ENCODE measurements at regions not wholly inside any gene's neighbourhood (a gene's known extent, or its start where the extent isn't known, plus 50 kb on each side); places are given as distances from the start of the nearest gene placed in this dataset.
A peak's percentile ranks its signal among the peaks of the same experiment; 100 is the strongest.

DNA sequence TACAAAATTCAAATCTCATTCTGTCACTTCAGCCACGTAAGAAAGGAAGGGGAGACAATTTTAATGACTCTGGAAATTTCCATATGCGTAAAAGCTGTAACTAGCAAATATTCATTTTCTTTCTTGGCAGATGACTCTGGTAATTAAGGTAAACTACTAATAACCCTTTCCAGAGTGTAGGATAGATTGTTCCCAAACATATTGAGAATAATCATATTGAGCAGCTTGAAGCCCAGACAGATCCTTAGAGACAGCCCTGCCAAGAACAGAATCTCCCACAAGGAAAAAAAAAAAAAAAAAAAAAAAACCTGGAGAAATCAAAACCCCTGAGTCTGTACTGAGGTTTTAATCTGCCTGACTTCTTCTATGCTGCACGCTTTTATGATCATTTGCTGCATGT, 163.6 kb upstream of the TMPO start:
- 82 to 83% methylated on average over 3 of the region's 3 CpGs for WGBS, 2 donors

DNA sequence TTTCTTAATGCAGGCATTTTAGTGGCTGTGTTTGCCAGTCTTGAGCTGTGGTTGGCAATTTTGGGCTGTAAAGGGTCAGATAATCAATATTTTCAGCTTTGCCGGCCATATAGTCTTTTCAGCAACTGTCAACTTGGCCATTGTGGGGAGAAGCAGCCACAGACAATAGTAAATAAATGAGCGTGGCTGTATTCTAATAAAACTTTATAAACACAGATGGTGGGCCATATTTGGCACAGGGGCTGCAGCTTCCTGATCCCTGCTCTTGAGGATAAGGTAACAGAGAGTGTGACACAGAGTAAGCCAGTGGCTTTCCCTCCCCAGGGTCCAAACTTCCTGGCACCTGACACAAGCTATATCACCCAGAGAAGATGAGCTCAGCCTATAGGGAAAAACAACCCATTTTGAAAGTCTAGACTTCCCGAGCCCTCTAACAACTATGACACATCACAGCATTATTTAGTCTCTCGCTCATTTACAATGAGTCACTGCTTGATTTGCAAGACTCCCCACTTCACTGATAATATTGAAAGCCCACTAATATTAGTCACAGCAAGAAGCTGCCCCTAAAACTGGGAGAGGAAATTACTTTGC, 163.1 kb upstream of the TMPO start:
- TF ChIP-seq, protein P1, sequence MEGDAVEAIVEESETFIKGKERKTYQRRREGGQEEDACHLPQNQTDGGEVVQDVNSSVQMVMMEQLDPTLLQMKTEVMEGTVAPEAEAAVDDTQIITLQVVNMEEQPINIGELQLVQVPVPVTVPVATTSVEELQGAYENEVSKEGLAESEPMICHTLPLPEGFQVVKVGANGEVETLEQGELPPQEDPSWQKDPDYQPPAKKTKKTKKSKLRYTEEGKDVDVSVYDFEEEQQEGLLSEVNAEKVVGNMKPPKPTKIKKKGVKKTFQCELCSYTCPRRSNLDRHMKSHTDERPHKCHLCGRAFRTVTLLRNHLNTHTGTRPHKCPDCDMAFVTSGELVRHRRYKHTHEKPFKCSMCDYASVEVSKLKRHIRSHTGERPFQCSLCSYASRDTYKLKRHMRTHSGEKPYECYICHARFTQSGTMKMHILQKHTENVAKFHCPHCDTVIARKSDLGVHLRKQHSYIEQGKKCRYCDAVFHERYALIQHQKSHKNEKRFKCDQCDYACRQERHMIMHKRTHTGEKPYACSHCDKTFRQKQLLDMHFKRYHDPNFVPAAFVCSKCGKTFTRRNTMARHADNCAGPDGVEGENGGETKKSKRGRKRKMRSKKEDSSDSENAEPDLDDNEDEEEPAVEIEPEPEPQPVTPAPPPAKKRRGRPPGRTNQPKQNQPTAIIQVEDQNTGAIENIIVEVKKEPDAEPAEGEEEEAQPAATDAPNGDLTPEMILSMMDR (IDR thresholded peaks at IDR 0.05; ENCODE audit: control extremely low read depth, extremely low read depth) = no peak
- no peak overlapping the region for H3K27ac ChIP-seq (ENCODE audit: low read depth in 1 of 2, low read length in 1 of 2)
- DNase-seq (no peak), ATAC-seq (ENCODE audit: insufficient read depth, low FRiP score) (peak; percentile 16)
- no peaks in the 10 kb centered on the region for H3K4me1 ChIP-seq (ENCODE audit: control insufficient read depth in 5 of 5, insufficient read depth in 5 of 5, low read length in 5 of 5)
- WGBS, 2 donors = 66 to 81% methylated on average over 4 of the region's 4 CpGs
- no peak overlapping the region for H3K4me3 ChIP-seq
- no peaks in the 10 kb centered on the region for H3K27me3 ChIP-seq (ENCODE audit: control insufficient read depth in 3 of 3, insufficient read depth in 3 of 3, low read length in 2 of 3)
- no peaks in the 10 kb centered on the region for H3K36me3 ChIP-seq (ENCODE audit: control insufficient read depth in 4 of 4, insufficient read depth in 4 of 4, low read length in 4 of 4)
- no peak overlapping the region for H3K9ac ChIP-seq (ENCODE audit: insufficient read depth in 1 of 2, low read length in 2 of 2)
- H3K9me3 ChIP-seq (ENCODE audit: control insufficient read depth in 4 of 4, insufficient read depth in 3 of 4, low read length in 3 of 4) = no peaks in the 10 kb centered on the region

More for the DNA sequence above, 163.6 kb upstream of the TMPO start:
- Histone ChIP-seq H3K9me3 (ENCODE audit: control insufficient read depth in 4 of 4, insufficient read depth in 3 of 4, low read length in 3 of 4) (no peaks in the 10 kb centered on the region), H3K4me3 (no peak overlapping the region), H3K9ac (ENCODE audit: insufficient read depth in 1 of 2, low read length in 2 of 2) (no peak overlapping the region), H3K4me1 (ENCODE audit: control insufficient read depth in 5 of 5, insufficient read depth in 5 of 5, low read length in 5 of 5) (no peaks in the 10 kb centered on the region), H3K36me3 (ENCODE audit: control insufficient read depth in 4 of 4, insufficient read depth in 4 of 4, low read length in 4 of 4) (no peaks in the 10 kb centered on the region), H3K27ac (ENCODE audit: low read depth in 1 of 2, low read length in 1 of 2) (no peak overlapping the region), H3K27me3 (ENCODE audit: control insufficient read depth in 3 of 3, insufficient read depth in 3 of 3, low read length in 2 of 3) (no peaks in the 10 kb centered on the region)
- DNase-seq (no peak), ATAC-seq (ENCODE audit: insufficient read depth, low FRiP score) (no peak)
- TF ChIP-seq, protein P1 (IDR thresholded peaks at IDR 0.05; ENCODE audit: control extremely low read depth, extremely low read depth) = no peak

DNA sequence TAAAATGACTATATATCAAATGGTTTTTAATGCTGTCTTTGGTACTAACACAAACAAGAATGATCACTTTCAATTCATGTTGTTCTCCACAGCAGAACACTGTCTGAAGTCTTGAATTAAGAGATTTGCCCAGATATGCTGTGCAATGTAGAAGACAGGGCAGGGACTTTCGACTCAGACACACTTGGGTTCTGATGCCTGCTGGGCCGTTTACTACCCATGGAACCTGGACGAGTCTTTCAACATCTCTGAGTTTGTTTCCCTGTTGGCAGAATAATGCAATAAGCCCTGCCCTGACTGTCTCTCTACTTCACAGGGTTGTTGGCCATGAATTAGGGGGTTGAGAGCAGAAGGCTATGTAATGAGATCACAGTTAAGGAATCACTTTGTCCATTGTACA, 162.6 kb upstream of the TMPO start:
- Histone ChIP-seq H3K27ac (ENCODE audit: low read depth in 1 of 2, low read length in 1 of 2) (no peak overlapping the region), H3K9ac (ENCODE audit: insufficient read depth in 1 of 2, low read length in 2 of 2) (no peak overlapping the region), H3K27me3 (ENCODE audit: control insufficient read depth in 3 of 3, insufficient read depth in 3 of 3, low read length in 2 of 3) (no peaks in the 10 kb centered on the region), H3K9me3 (ENCODE audit: control insufficient read depth in 4 of 4, insufficient read depth in 3 of 4, low read length in 3 of 4) (no peaks in the 10 kb centered on the region), H3K36me3 (ENCODE audit: control insufficient read depth in 4 of 4, insufficient read depth in 4 of 4, low read length in 4 of 4) (no peaks in the 10 kb centered on the region), H3K4me1 (ENCODE audit: control insufficient read depth in 5 of 5, insufficient read depth in 5 of 5, low read length in 5 of 5) (no peaks in the 10 kb centered on the region), H3K4me3 (no peak overlapping the region)
- ATAC-seq (ENCODE audit: insufficient read depth, low FRiP score) (no peak), DNase-seq (no peak)
- TF ChIP-seq, protein P1 (IDR thresholded peaks at IDR 0.05; ENCODE audit: control extremely low read depth, extremely low read depth) = no peak
- 66 to 79% methylated on average over 3 of the region's 3 CpGs for WGBS, 2 donors

DNA sequence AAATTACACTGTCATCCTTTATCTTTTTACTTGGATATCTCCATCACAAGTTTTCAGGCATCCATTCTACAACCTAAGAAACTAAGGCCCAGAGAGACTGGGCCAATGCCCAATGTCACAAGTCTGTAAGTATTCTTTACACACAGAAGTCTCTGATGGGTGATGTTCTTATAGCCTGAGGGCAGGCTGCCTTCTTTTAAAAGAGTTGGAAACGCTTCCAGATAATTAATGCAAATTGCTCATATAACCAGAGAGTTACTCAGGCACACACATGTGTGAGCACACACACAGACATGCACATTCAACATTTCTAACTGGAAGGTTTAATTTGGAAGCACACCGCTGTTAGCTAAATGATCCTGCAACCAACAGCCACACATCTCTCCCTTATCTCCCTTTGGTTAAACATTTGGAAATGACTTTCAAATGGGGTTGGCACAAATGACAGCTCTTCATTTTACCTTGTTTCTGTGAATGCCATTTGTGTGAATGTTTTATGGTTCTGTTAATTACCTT, 160.8 kb upstream of the TMPO start:
- no peaks in the 10 kb centered on the region for H3K9me3 ChIP-seq (ENCODE audit: control insufficient read depth in 4 of 4, insufficient read depth in 3 of 4, low read length in 3 of 4)
- no peak overlapping the region for H3K27ac ChIP-seq (ENCODE audit: low read depth in 1 of 2, low read length in 1 of 2)
- H3K36me3 ChIP-seq (ENCODE audit: control insufficient read depth in 4 of 4, insufficient read depth in 4 of 4, low read length in 4 of 4) = no peaks in the 10 kb centered on the region
- H3K9ac ChIP-seq (ENCODE audit: insufficient read depth in 1 of 2, low read length in 2 of 2) = no peak overlapping the region
- TF ChIP-seq, protein P1 (IDR thresholded peaks at IDR 0.05; ENCODE audit: control extremely low read depth, extremely low read depth) = no peak
- no peak for DNase-seq
- no peaks in the 10 kb centered on the region for H3K4me1 ChIP-seq (ENCODE audit: control insufficient read depth in 5 of 5, insufficient read depth in 5 of 5, low read length in 5 of 5)
- ATAC-seq (ENCODE audit: insufficient read depth, low FRiP score) = no peak
- H3K27me3 ChIP-seq (ENCODE audit: control insufficient read depth in 3 of 3, insufficient read depth in 3 of 3, low read length in 2 of 3) = no peaks in the 10 kb centered on the region
- no peak overlapping the region for H3K4me3 ChIP-seq
- 80 to 85% methylated on average over 2 of the region's 2 CpGs for WGBS, 2 donors
